ENCODE measurements at regions not wholly inside any gene's neighbourhood (a gene's known extent, or its start where the extent isn't known, plus 50 kb on each side); places are given as distances from the start of the nearest gene placed in this dataset.

DNA sequence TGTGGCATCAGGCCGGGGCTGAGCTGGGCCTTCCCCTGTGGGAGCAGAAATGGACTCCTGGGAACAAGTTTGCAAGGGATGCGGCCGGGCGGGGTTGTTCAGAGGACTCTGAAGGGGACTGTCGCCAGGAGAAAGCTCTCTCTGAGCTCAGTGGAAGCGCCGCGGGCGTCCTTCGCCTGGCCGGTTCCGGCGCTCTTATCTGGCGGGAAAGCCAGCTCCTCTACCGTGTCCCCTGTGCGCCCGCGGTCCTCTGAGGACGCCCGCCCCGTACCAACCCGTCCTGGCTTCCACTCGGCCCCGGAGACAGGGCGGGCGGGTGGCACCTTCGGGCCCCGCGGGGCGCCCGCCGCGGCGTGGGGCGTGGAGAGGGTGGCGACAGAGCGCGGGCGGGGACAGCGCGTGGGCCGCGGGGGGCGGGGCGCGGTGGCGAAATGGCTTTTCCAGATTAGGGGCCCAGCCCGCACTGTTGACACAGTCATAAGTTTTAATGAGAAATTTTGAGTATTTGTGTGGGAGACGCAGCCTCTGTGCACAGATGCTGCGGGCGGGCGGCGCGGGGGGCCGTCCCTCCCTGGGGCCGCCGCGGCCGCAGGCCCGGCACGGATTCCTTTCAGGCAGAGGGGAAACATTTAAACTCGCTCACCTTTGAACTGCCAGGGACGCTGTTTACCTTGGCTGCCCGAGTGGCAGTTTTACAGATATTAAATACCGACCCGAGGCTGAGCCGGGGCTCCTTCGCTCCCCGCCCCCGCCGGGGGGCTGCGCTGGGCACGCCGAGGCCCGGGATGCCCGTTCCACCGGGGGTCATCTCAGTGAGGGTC lies 70.2 kb downstream of the FOXD2 start:
- TF ChIP-seq POLR2A (IDR thresholded peaks at IDR 0.05) (no peak), CTCF (IDR thresholded peaks at IDR 0.05 in 4 of 5, conservative IDR thresholded peaks at IDR 0.05 in 1 of 5) (no peak)
- H3K9me3 ChIP-seq = no peaks in the 10 kb centered on the region
- H3K36me3 ChIP-seq = no peaks in the 10 kb centered on the region
- H3K27me3 ChIP-seq = peaks cover 26 to 44% (median 31%) of the 10 kb centered on the region in 3 donors
- no peak for DNase-seq
- intact Hi-C loops (cut with DNase I; ENCODE audit: low total_unique reads) (no loop called here), in situ Hi-C loops (cut with MboI; ENCODE audit: low sequenced_read_pairs in 4 of 4) (no loop called here)
- peak overlapping the region; percentile 43 to 59 (median 50) for H3K4me3 ChIP-seq
- ATAC-seq = peak; percentile 19 to 30
- H3K27ac ChIP-seq = no peak overlapping the region
- H3K4me1 ChIP-seq = peaks cover 0 to 8% of the 10 kb centered on the region in 2 donors

GRCh38 chr1:47508702-47509431 lies 71.0 kb downstream of the FOXD2 start:
- in situ Hi-C loops (cut with MboI; ENCODE audit: low sequenced_read_pairs in 4 of 4) = no loop called here
- ATAC-seq = no peak

GRCh38 chr1:47510282-47510811 lies 72.5 kb downstream of the FOXD2 start:
- in situ Hi-C loops (cut with MboI; ENCODE audit: low sequenced_read_pairs in 4 of 4) (no loop called here), intact Hi-C loops (cut with DNase I; ENCODE audit: low total_unique reads) (no loop called here)
- Histone ChIP-seq H3K4me1 (peaks cover 0 to 8% of the 10 kb centered on the region in 2 donors), H3K9me3 (no peaks in the 10 kb centered on the region), H3K4me3 (no peak overlapping the region), H3K27ac (no peak overlapping the region), H3K36me3 (no peaks in the 10 kb centered on the region), H3K27me3 (peaks cover 26 to 43% (median 31%) of the 10 kb centered on the region in 3 donors)
- ATAC-seq = no peak
- DNase-seq = no peak
- TF ChIP-seq POLR2A (IDR thresholded peaks at IDR 0.05) = no peak
- TF ChIP-seq CTCF (IDR thresholded peaks at IDR 0.05 in 4 of 5, conservative IDR thresholded peaks at IDR 0.05 in 1 of 5) = no peak

More at GRCh38 chr1:47508702-47509431, 71.0 kb downstream of the FOXD2 start:
- Histone ChIP-seq H3K4me1 (peaks cover 0 to 8% of the 10 kb centered on the region in 2 donors), H3K4me3 (peak overlapping the region; percentile 43 to 59 (median 50)), H3K36me3 (no peaks in the 10 kb centered on the region), H3K9me3 (no peaks in the 10 kb centered on the region), H3K27me3 (peaks cover 26 to 44% (median 31%) of the 10 kb centered on the region in 3 donors), H3K27ac (no peak overlapping the region)
- intact Hi-C loops (cut with DNase I; ENCODE audit: low total_unique reads) = no loop called here
- TF ChIP-seq CTCF (IDR thresholded peaks at IDR 0.05 in 4 of 5, conservative IDR thresholded peaks at IDR 0.05 in 1 of 5) (no peak), POLR2A (IDR thresholded peaks at IDR 0.05) (no peak)
- no peak for DNase-seq

- no peak overlapping the region for H3K4me3 ChIP-seq
- peaks cover 0 to 8% of the 10 kb centered on the region in 2 donors for H3K4me1 ChIP-seq
- no peaks in the 10 kb centered on the region for H3K36me3 ChIP-seq
- H3K27ac ChIP-seq = no peak overlapping the region
- peaks cover 20 to 35% (median 28%) of the 10 kb centered on the region in 3 donors for H3K27me3 ChIP-seq
- intact Hi-C loops (cut with DNase I; ENCODE audit: low total_unique reads) (no loop called here), in situ Hi-C loops (cut with MboI; ENCODE audit: low sequenced_read_pairs in 4 of 4) (no loop called here)
- no peak for TF ChIP-seq CTCF (IDR thresholded peaks at IDR 0.05 in 4 of 5, conservative IDR thresholded peaks at IDR 0.05 in 1 of 5)
- TF ChIP-seq POLR2A (IDR thresholded peaks at IDR 0.05) = no peak
- H3K9me3 ChIP-seq = no peaks in the 10 kb centered on the region
- ATAC-seq (no peak), DNase-seq (no peak)
These were observed 74.0 kb downstream of the FOXD2 start for GRCh38 chr1:47511825-47512224.
